GM23338 (cell line): ENCODE measurements at regions not wholly inside any gene's neighbourhood (a gene's known extent, or its start where the extent isn't known, plus 50 kb on each side); places are given as distances from the start of the nearest gene placed in this dataset.

Experiments used
- ATAC-seq: fragments of 200-7000 bp; cut with Tn5 transposase; 3 replicates; pipeline ENCODE4 v1.9.1; 2020
- DNase-seq: peaks from one replicate; pipeline ENCODE4 v3.0.0-alpha.2; 2015; ENCODE audit warnings: low spot score
- H2AFZ ChIP-seq: fragments of 200-600 bp; sonication (generic); 2 replicates; pipeline ENCODE4 v1.8.0; 2016; ENCODE audit warnings: antibody characterized with exemption, mild to moderate bottlenecking, moderate library complexity
- H3F3A ChIP-seq: fragments of 200-600 bp; sonication (generic); replicated peaks from 2 replicates; pipeline ENCODE4 v1.8.0; 2017; ENCODE audit warnings: antibody characterized with exemption, mixed run types, low read depth
- H3K27ac ChIP-seq: fragments of 200-600 bp; sonication (generic); 2 replicates; pipeline ENCODE4 v1.6.1; 2016; ENCODE audit warnings: low read depth
- H3K27me3 ChIP-seq: fragments of 200-600 bp; sonication (generic); 2 replicates; pipeline ENCODE4 v1.8.0; 2016; ENCODE audit warnings: mild to moderate bottlenecking, mixed run types, moderate library complexity; ENCODE audit not compliant: insufficient read depth
- H3K36me3 ChIP-seq: fragments of 200-600 bp; sonication (generic); 2 replicates; pipeline ENCODE4 v1.8.0; 2016; ENCODE audit warnings: mild to moderate bottlenecking; ENCODE audit not compliant: insufficient read depth
- H3K4me1 ChIP-seq: fragments of 200-600 bp; sonication (generic); 2 replicates; pipeline ENCODE4 v1.8.0; 2016; ENCODE audit warnings: mild to moderate bottlenecking, moderate library complexity; ENCODE audit not compliant: insufficient read depth
- H3K4me2 ChIP-seq: fragments of 200-600 bp; sonication (generic); 2 replicates; pipeline ENCODE4 v1.7.1; 2017; ENCODE audit warnings: mixed run types
- H3K4me3 ChIP-seq: fragments of 200-600 bp; sonication (generic); 2 replicates; pipeline ENCODE4 v1.6.1; 2016; ENCODE audit warnings: mixed run types
- H3K79me2 ChIP-seq: fragments of 200-600 bp; sonication (generic); replicated peaks from 2 replicates; pipeline ENCODE4 v1.8.0; 2017; ENCODE audit warnings: mild to moderate bottlenecking; ENCODE audit not compliant: insufficient read depth
- H3K9me2 ChIP-seq: fragments of 200-600 bp; sonication (generic); 2 replicates; pipeline ENCODE4 v1.8.0; 2017; ENCODE audit not compliant: insufficient read depth
- H4K20me1 ChIP-seq: fragments of 200-600 bp; sonication (generic); replicated peaks from 2 replicates; pipeline ENCODE4 v1.8.0; 2017; ENCODE audit warnings: mild to moderate bottlenecking; ENCODE audit not compliant: insufficient read depth
- H3K27ac Mint-ChIP-seq: 2 replicates; pipeline ENCODE4 v1.8.0; 2020; ENCODE audit warnings: inconsistent platforms, mild to moderate bottlenecking, moderate library complexity, mixed read lengths
- H3K27me3 Mint-ChIP-seq: 3 replicates; pipeline ENCODE4 v1.8.0; 2022; ENCODE audit warnings: low read depth, mild to moderate bottlenecking, moderate library complexity, mixed read lengths, inconsistent platforms; ENCODE audit not compliant: insufficient read depth, poor library complexity
- H3K36me3 Mint-ChIP-seq: 3 replicates; pipeline ENCODE4 v1.8.0; 2021; ENCODE audit warnings: low read depth, mild to moderate bottlenecking, inconsistent platforms, moderate library complexity, mixed read lengths
- H3K4me1 Mint-ChIP-seq: 3 replicates; pipeline ENCODE4 v1.8.0; 2020; ENCODE audit warnings: mild to moderate bottlenecking, inconsistent platforms, mixed read lengths
- H3K4me3 Mint-ChIP-seq: 3 replicates; pipeline ENCODE4 v1.8.0; 2021; ENCODE audit warnings: moderate library complexity, mild to moderate bottlenecking, inconsistent platforms, mixed read lengths
- H3K9me3 Mint-ChIP-seq: 3 replicates; pipeline ENCODE4 v1.8.0; 2020; ENCODE audit warnings: moderate library complexity, mild to moderate bottlenecking, inconsistent platforms, mixed read lengths
- CTCF ChIP-seq, 2 experiments: fragments of 200-600 bp in 1 of 2; sonication (generic) in 1 of 2; conservative IDR thresholded peaks; 2 replicates each; pipeline versions ENCODE4 v1.5.1 to v1.6.1; 2016 to 2017; ENCODE audit warnings: antibody characterized with exemption in 2 of 2, low read depth in 2 of 2, mild to moderate bottlenecking in 2 of 2, moderate library complexity in 1 of 2
- ETS1 ChIP-seq: IDR thresholded peaks from 2 replicates; pipeline ENCODE4 v1.6.1; 2016; ENCODE audit warnings: antibody characterized with exemption
- EZH2 ChIP-seq: fragments of 200-600 bp; sonication (generic); IDR thresholded peaks from one replicate; pipeline ENCODE4 v1.8.0; 2017; ENCODE audit warnings: antibody characterized with exemption, mild to moderate bottlenecking, low read depth; ENCODE audit not compliant: unreplicated experiment
- NANOG ChIP-seq: IDR thresholded peaks from 2 replicates; pipeline ENCODE4 v1.6.1; 2016; ENCODE audit warnings: antibody characterized with exemption, borderline replicate concordance
- POLR2AphosphoS5 ChIP-seq: IDR thresholded peaks from 2 replicates; pipeline ENCODE4 v1.6.1; 2016; ENCODE audit warnings: antibody characterized with exemption, low read depth
- STAT1 ChIP-seq: IDR thresholded peaks from one replicate; pipeline ENCODE4 v1.6.1; 2016; ENCODE audit warnings: antibody characterized with exemption; ENCODE audit not compliant: unreplicated experiment
- ZNF114 ChIP-seq: fragments of 250-450 bp; sonication (Bioruptor Pico); IDR thresholded peaks from 2 replicates; pipeline ENCODE4 v1.5.0; 2020; ENCODE audit warnings: mild to moderate bottlenecking, moderate library complexity
- ZNF462 ChIP-seq: fragments of 250-450 bp; sonication (Bioruptor Pico); IDR thresholded peaks from 2 replicates; pipeline ENCODE4 v1.5.0; 2020; ENCODE audit warnings: mild to moderate bottlenecking, moderate library complexity

DNA sequence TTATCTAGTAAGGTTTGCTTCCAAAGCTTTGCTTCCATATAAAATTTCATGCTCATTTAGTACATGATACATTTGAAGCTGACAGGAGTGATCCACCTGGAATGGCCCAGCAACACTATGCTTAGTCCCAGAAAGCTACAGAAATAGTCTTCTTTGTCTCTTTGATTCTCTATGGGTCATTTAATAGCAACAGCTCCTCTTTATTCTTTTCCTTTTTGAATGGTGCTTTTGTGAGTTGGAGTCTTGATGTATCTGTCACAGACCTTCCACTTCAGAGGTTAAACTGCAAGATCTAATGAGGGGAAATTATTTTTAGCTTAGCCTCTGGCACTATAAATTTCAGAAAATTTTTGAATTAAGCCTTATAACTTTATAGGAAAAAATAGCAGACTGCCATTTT lies 509.5 kb downstream of the KCNA4 start:
- H3K4me1 ChIP-seq: no peaks in the 10 kb centered on the region
- DNase-seq: no peak
- no peak overlapping the region for H3K4me2 ChIP-seq
- H3K36me3 ChIP-seq: no peaks in the 10 kb centered on the region
- no peaks in the 10 kb centered on the region for H3K27me3 Mint-ChIP-seq
- H3K9me3 Mint-ChIP-seq: no peaks in the 10 kb centered on the region
- H3K9me2 ChIP-seq: no peaks in the 10 kb centered on the region
- H4K20me1 ChIP-seq: no peaks in the 10 kb centered on the region
- H3K27ac ChIP-seq: no peak overlapping the region
- no peak overlapping the region for H3K27ac Mint-ChIP-seq
- H3K36me3 Mint-ChIP-seq: no peaks in the 10 kb centered on the region
- H3F3A ChIP-seq: no peaks in the 10 kb centered on the region
- no peak overlapping the region for H3K4me3 ChIP-seq
- H3K4me3 Mint-ChIP-seq: no peak overlapping the region
- no peaks in the 10 kb centered on the region for H3K27me3 ChIP-seq
- no peaks in the 10 kb centered on the region for H3K79me2 ChIP-seq
- H2AFZ ChIP-seq: no peak overlapping the region
- TF ChIP-seq STAT1 (no peak), ZNF114 (no peak), ZNF462 (CRISPR knock-in tag) (no peak), CTCF (conservative IDR thresholded peaks at IDR 0.05; ENCODE audit: low read depth in 2 of 2) (no peak), ETS1 (no peak), EZH2 (no peak), NANOG (no peak), POLR2AphosphoS5 (no peak)
- ATAC-seq: no peak
- no peaks in the 10 kb centered on the region for H3K4me1 Mint-ChIP-seq
